ENCODE measurements at regions not wholly inside any gene's neighbourhood (a gene's known extent, or its start where the extent isn't known, plus 50 kb on each side); places are given as distances from the start of the nearest gene placed in this dataset.

- Mint-ChIP-seq H3K4me1 (ENCODE audit: unreplicated experiment) (no peaks in the 10 kb centered on the region), H3K27ac (no peak overlapping the region), H3K36me3 (peaks cover 4% of the 10 kb centered on the region), H3K4me3 (no peak overlapping the region), H3K9me3 (peaks cover 5% of the 10 kb centered on the region), H3K27me3 (no peaks in the 10 kb centered on the region)
- TF ChIP-seq CTCF (conservative IDR thresholded peaks at IDR 0.05): no peak
- DNase-seq (ENCODE audit: extremely low spot score, unreplicated experiment): no peak
Measured at GRCh38 chr3:144662729-144663128, 691.1 kb downstream of the DIPK2A start.

- Mint-ChIP-seq H3K4me3 (no peak overlapping the region), H3K4me1 (ENCODE audit: unreplicated experiment) (no peaks in the 10 kb centered on the region), H3K9me3 (peaks cover 5% of the 10 kb centered on the region), H3K27me3 (no peaks in the 10 kb centered on the region), H3K27ac (no peak overlapping the region), H3K36me3 (peaks cover 4% of the 10 kb centered on the region)
- TF ChIP-seq CTCF (conservative IDR thresholded peaks at IDR 0.05): no peak
- DNase-seq (ENCODE audit: extremely low spot score, unreplicated experiment): no peak
Measured at GRCh38 chr3:144663456-144664436, 692.1 kb downstream of the DIPK2A start.

GRCh38 chr3:144665567-144666053 lies 694.0 kb downstream of the DIPK2A start:
- no peak overlapping the region for H3K27ac Mint-ChIP-seq
- no peak overlapping the region for H3K4me3 Mint-ChIP-seq
- H3K4me1 Mint-ChIP-seq (ENCODE audit: unreplicated experiment): no peaks in the 10 kb centered on the region
- no peaks in the 10 kb centered on the region for H3K27me3 Mint-ChIP-seq
- peaks cover 4% of the 10 kb centered on the region for H3K36me3 Mint-ChIP-seq
- no peak for DNase-seq (ENCODE audit: extremely low spot score, unreplicated experiment)
- TF ChIP-seq CTCF (conservative IDR thresholded peaks at IDR 0.05): no peak
- H3K9me3 Mint-ChIP-seq: peaks cover 5% of the 10 kb centered on the region

- DNase-seq (ENCODE audit: extremely low spot score, unreplicated experiment): no peak
- H3K27ac Mint-ChIP-seq: no peak overlapping the region
- peaks cover 4% of the 10 kb centered on the region for H3K36me3 Mint-ChIP-seq
- H3K27me3 Mint-ChIP-seq: no peaks in the 10 kb centered on the region
- no peaks in the 10 kb centered on the region for H3K4me1 Mint-ChIP-seq (ENCODE audit: unreplicated experiment)
- H3K4me3 Mint-ChIP-seq: no peak overlapping the region
- H3K9me3 Mint-ChIP-seq: peaks cover 5% of the 10 kb centered on the region
- TF ChIP-seq CTCF (conservative IDR thresholded peaks at IDR 0.05): no peak
Measured at GRCh38 chr3:144670571-144670970, 698.9 kb downstream of the DIPK2A start.

- Mint-ChIP-seq H3K4me3 (no peak overlapping the region), H3K4me1 (ENCODE audit: unreplicated experiment) (no peaks in the 10 kb centered on the region), H3K27ac (no peak overlapping the region), H3K36me3 (no peaks in the 10 kb centered on the region), H3K27me3 (no peaks in the 10 kb centered on the region), H3K9me3 (no peaks in the 10 kb centered on the region)
- DNase-seq (ENCODE audit: extremely low spot score, unreplicated experiment): no peak
- TF ChIP-seq CTCF (conservative IDR thresholded peaks at IDR 0.05): no peak
Measured at GRCh38 chr3:144677103-144677502, 705.5 kb downstream of the DIPK2A start.
